Transverse colon (tissue), 4 donors: ENCODE measurements at regions not wholly inside any gene's neighbourhood (a gene's known extent, or its start where the extent isn't known, plus 50 kb on each side); places are given as distances from the start of the nearest gene placed in this dataset.

Experiments used
- DNase-seq: peaks from one replicate; pipeline ENCODE4 v3.0.0-alpha.2; 2019
- H3K27ac ChIP-seq, 4 donors: fragments of 200-600 bp; sonication (generic); 2 replicates each; pipeline ENCODE4 v1.5.1; 2016 to 2018; ENCODE audit warnings: inconsistent platforms in 4 of 4
- H3K27me3 ChIP-seq: fragments of 200-600 bp; sonication (generic); 2 replicates; pipeline ENCODE4 v1.5.1; 2017; ENCODE audit warnings: inconsistent platforms
- H3K36me3 ChIP-seq, 4 donors: fragments of 200-600 bp; sonication (generic); 2 replicates each; pipeline ENCODE4 v1.5.1; 2017 to 2019; ENCODE audit warnings: inconsistent platforms in 4 of 4
- H3K4me1 ChIP-seq, 4 donors: fragments of 200-600 bp; sonication (generic); 2 replicates each; pipeline ENCODE4 v1.5.1; 2017 to 2020; ENCODE audit warnings: inconsistent platforms in 4 of 4
- H3K4me3 ChIP-seq, 4 donors: fragments of 200-600 bp; sonication (generic); 1 replicate in 1 of 4; 2 replicates in 3 of 4; pipeline versions ENCODE4 v1.5.1 to v1.6.1; 2017 to 2019; ENCODE audit warnings: inconsistent platforms in 4 of 4
- H3K9me3 ChIP-seq, 2 donors: fragments of 200-600 bp; sonication (generic); 2 replicates each; pipeline ENCODE4 v1.5.1; 2017 to 2019; ENCODE audit warnings: inconsistent platforms in 2 of 2
- CTCF ChIP-seq, 5 experiments: fragments of 200-600 bp in 3 of 5; fragments of 450-650 bp in 2 of 5; sonication (generic) in 3 of 5; IDR thresholded peaks; 1 replicate in 2 of 5; 2 replicates in 3 of 5; pipeline ENCODE4 v1.5.1; 2016 to 2017; ENCODE audit warnings: antibody characterized with exemption in 5 of 5, inconsistent platforms in 3 of 5, mild to moderate bottlenecking in 2 of 5, moderate library complexity in 1 of 5
- EP300 ChIP-seq: sonication (generic); formaldehyde crosslinking; IDR thresholded peaks from one replicate; pipeline ENCODE4 v1.6.1; 2017; ENCODE audit warnings: antibody characterized with exemption, low read depth
- POLR2A ChIP-seq: fragments of 450-650 bp; IDR thresholded peaks from one replicate; pipeline ENCODE4 v1.6.1; 2016; ENCODE audit warnings: antibody characterized with exemption, mild to moderate bottlenecking, moderate library complexity
- POLR2AphosphoS5 ChIP-seq, 3 donors: sonication (generic); formaldehyde crosslinking; IDR thresholded peaks; one replicate each; pipeline ENCODE4 v1.6.1; 2016; ENCODE audit warnings: antibody characterized with exemption in 3 of 3
- WGBS, 2 donors: methylation state at CpG; one replicate each; pipeline ENCODE4 v1.1.5; 2018; ENCODE audit warnings: low coverage in 1 of 2; 5-methylcytosine and 5-hydroxymethylcytosine counted together
- in situ Hi-C, 4 donors: fragments of 200-750 bp; cut with MboI; loops; one replicate each; pipeline versions ENCODE4 v1.15.0 to v1.15.1; 2017; ENCODE audit warnings: low sequenced_read_pairs in 3 of 4, low pct_ligation_motif_present in 1 of 4, low pct_unique_long_range_greater_than_20kb in 1 of 4
- intact Hi-C: fragments of 100-400 bp; cut with DNase I; formaldehyde crosslinking; loops from one replicate; pipeline ENCODE4 v1.15.1; 2023; ENCODE audit warnings: low total_unique reads

DNA sequence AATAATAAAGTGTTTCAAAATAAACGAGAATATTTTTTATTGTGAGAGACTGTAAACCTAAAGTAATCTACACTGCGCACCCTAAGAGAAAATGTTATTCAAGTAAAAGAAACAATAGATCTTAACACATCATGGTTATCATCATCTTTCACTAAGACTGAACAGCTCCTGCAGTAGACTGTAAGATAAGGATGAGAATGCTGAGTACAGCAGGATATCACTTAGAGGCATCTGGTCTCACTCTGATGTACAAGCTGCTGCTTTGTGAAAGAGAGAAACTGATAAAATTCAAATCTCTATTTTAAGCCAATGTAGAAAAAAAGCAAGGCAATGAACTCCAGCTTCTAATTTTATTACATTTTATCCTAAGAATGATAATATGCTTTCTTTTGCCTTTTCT lies 261.7 kb upstream of the HTR2A start:
- WGBS, 2 donors, result 69 to 79% methylated on average over 2 of the region's 2 CpGs
- intact Hi-C loops, result no loop called here

DNA sequence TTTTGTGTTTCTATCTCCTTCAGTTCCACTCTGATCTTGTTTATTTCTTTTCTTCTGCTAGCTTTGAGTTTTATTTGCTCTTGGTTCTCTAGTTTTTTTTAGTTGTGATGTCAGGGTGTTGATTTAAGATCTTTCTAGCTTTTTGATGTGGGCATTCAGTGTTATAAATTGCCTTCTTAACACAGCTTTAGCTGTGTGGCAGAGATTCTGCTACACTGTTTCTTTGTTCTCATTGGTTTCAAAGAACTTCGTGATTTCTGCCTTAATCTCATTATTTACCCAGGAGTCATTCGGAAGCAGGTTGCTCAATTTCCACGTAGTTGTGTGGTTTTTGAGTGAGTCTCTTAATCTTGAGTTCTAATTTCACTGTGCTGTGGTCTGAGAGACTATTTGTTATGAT lies 251.7 kb upstream of the HTR2A start:
- Histone ChIP-seq H3K9me3 (no peaks in the 10 kb centered on the region), H3K36me3 (no peaks in the 10 kb centered on the region), H3K4me1 (no peaks in the 10 kb centered on the region), H3K4me3 (no peak overlapping the region), H3K27me3 (no peaks in the 10 kb centered on the region), H3K27ac (no peak overlapping the region)
- intact Hi-C loops (no loop called here), in situ Hi-C loops (no loop called here)
- WGBS, 2 donors, result 49 to 60% methylated on average over 3 of the region's 3 CpGs
- DNase-seq, result no peak
- TF ChIP-seq EP300, result no peak
- TF ChIP-seq POLR2AphosphoS5 (IDR thresholded peaks at IDR 0.05), result no peak
- no peak for TF ChIP-seq POLR2A
- TF ChIP-seq CTCF (IDR thresholded peaks at IDR 0.05), result no peak

More for the DNA sequence above, 261.7 kb upstream of the HTR2A start:
- no peak overlapping the region for H3K4me3 ChIP-seq
- no peaks in the 10 kb centered on the region for H3K4me1 ChIP-seq
- no peak overlapping the region for H3K27ac ChIP-seq
- no peaks in the 10 kb centered on the region for H3K9me3 ChIP-seq
- no peaks in the 10 kb centered on the region for H3K27me3 ChIP-seq
- no peaks in the 10 kb centered on the region for H3K36me3 ChIP-seq
- in situ Hi-C loops, result no loop called here
- no peak for TF ChIP-seq POLR2A
- TF ChIP-seq CTCF (IDR thresholded peaks at IDR 0.05), result no peak
- no peak for TF ChIP-seq EP300
- TF ChIP-seq POLR2AphosphoS5 (IDR thresholded peaks at IDR 0.05), result no peak
- DNase-seq, result no peak

- no peak for TF ChIP-seq EP300
- WGBS, 2 donors, result 69 to 78% methylated on average over 2 of the region's 2 CpGs
- intact Hi-C loops, result no loop called here
Observed at GRCh38 chr13:47147812-47148119, 250.9 kb upstream of the HTR2A start.

GRCh38 chr13:47146991-47147811 lies 250.3 kb upstream of the HTR2A start:
- in situ Hi-C loops, result no loop called here
- no peak overlapping the region for H3K4me3 ChIP-seq
- DNase-seq, result no peak
- H3K27me3 ChIP-seq, result no peaks in the 10 kb centered on the region
- no peaks in the 10 kb centered on the region for H3K36me3 ChIP-seq
- TF ChIP-seq POLR2A (no peak), POLR2AphosphoS5 (IDR thresholded peaks at IDR 0.05) (no peak), EP300 (no peak), CTCF (IDR thresholded peaks at IDR 0.05) (no peak)
- WGBS, 2 donors, result 75 to 77% methylated on average over 2 of the region's 2 CpGs
- no peak overlapping the region for H3K27ac ChIP-seq
- no peaks in the 10 kb centered on the region for H3K9me3 ChIP-seq
- no peaks in the 10 kb centered on the region for H3K4me1 ChIP-seq
- intact Hi-C loops, result no loop called here

More at GRCh38 chr13:47147812-47148119, 250.9 kb upstream of the HTR2A start:
- in situ Hi-C loops, result no loop called here
- Histone ChIP-seq H3K4me1 (no peaks in the 10 kb centered on the region), H3K27ac (no peak overlapping the region), H3K4me3 (no peak overlapping the region), H3K27me3 (no peaks in the 10 kb centered on the region), H3K9me3 (no peaks in the 10 kb centered on the region), H3K36me3 (no peaks in the 10 kb centered on the region)
- no peak for DNase-seq

GRCh38 chr13:47146136-47146535 lies 249.3 kb upstream of the HTR2A start:
- no peak for DNase-seq
- H3K27ac ChIP-seq, result no peak overlapping the region
- no peaks in the 10 kb centered on the region for H3K27me3 ChIP-seq
- H3K36me3 ChIP-seq, result no peaks in the 10 kb centered on the region
- no peaks in the 10 kb centered on the region for H3K4me1 ChIP-seq
- H3K9me3 ChIP-seq, result no peaks in the 10 kb centered on the region
- TF ChIP-seq POLR2AphosphoS5 (IDR thresholded peaks at IDR 0.05) (no peak), EP300 (no peak), POLR2A (no peak), CTCF (IDR thresholded peaks at IDR 0.05) (no peak)
- H3K4me3 ChIP-seq, result no peak overlapping the region
- in situ Hi-C loops, result no loop called here
- intact Hi-C loops, result no loop called here
